ENCODE measurements at regions not wholly inside any gene's neighbourhood (a gene's known extent, or its start where the extent isn't known, plus 50 kb on each side); places are given as distances from the start of the nearest gene placed in this dataset.
A peak's percentile ranks its signal among the peaks of the same experiment; 100 is the strongest.
"Not testable (repeated sequence)": the region's sequence is repeated elsewhere in the genome, so short reads cannot be mapped to it uniquely, and the experiment has no call there.

- FAIRE-seq, result no peak
Observed at GRCh38 chr21:27525780-27526179, 558.9 kb upstream of the ADAMTS5 start.

DNA sequence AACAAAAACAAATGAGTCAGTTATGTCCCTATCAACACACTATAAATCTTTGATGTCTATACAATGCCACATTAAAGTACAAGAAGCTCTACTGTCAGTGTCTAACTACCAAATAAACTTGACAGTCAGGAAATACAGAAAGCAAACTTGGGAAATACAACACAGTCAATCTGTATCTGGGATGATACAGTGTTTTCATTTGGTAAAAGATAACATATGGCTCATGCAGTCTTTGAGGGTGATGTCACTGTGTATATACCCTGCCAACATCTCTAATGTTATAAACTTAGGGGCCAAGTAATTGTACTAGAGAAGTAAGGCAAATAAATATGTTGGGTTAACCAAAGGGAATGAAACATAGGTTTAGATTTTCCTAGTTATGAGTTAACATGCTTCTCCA lies 552.5 kb upstream of the ADAMTS5 start:
- no peak for FAIRE-seq

DNA sequence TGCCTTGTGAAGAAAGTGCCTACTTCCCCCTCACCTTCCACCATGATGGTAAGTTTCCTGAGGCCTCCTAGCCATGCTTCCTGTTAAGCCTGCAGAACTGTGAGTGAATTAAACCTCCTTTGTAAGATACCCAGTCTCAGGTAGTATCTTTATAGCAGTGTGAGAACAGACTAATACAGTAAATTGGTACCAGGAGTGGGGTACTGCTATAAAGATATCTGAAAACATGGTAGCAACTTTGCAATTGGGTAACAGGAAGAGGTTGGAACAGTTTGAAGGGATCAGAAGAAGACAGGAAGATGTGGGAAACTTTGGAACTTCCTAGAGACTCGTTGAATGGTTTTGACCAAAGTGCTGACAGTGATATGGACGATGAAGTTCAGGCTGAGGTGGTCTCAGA lies 550.3 kb upstream of the ADAMTS5 start:
- not testable (repeated sequence) for FAIRE-seq

GRCh38 chr21:27515676-27516075 lies 548.8 kb upstream of the ADAMTS5 start:
- no peak for FAIRE-seq

DNA sequence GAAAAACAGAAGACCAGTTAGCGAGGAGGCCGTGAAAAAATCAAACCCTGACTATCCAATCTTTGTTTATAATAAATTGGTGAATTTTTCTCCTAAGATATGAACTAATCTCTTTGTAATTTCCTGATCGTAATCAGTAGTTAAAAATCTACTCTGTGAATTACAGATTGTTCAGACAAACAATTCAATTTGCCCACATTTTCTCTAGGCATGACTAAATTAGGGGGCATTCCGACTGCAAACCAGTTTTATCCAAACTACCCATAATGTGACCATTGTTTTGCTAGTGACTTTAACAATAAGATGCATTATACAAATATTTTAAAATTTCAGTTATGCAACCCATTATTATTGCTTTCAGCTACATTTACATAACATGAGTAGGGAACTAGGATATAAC lies 546.9 kb upstream of the ADAMTS5 start:
- no peak for FAIRE-seq

DNA sequence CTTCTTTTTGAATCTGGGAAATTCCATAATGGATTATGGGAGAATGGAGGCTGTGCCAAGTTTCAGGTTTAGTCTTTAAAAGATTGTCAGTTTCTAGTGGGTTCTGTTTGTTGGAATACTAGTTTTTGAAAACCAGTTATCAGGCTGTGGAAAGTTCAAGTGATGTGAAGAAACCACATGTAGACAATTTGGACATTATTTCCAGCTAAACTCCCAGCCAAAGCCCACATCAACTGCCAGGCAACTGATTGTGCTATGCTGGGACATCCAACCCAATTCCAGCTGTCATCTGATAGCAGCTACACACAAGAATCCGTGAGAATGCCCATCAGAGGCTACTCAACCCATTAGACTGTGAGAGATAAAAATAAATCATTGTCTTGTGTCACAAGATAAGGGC lies 546.1 kb upstream of the ADAMTS5 start:
- FAIRE-seq, result no peak

- no peak for FAIRE-seq
Observed at GRCh38 chr21:27511233-27511632, 544.3 kb upstream of the ADAMTS5 start.

DNA sequence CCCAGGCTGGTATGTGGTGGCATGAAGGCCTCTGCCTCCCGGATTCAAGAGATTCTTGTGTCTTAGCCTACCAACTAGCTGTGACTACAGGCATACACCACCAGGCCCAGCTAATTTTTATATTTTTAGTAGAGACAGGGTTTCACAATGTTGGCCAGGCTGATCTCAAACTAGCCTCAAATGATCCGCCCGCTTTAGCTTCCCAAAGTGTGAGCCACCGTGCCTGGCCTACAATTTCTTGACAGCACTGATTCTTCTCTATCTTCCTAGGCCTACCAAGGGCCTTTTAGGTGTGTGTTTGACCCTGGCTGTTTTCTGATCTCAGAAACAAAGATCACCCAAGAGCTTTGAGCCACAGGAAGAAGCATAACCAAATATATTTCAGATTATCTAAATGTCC lies 540.8 kb upstream of the ADAMTS5 start:
- no peak for FAIRE-seq

DNA sequence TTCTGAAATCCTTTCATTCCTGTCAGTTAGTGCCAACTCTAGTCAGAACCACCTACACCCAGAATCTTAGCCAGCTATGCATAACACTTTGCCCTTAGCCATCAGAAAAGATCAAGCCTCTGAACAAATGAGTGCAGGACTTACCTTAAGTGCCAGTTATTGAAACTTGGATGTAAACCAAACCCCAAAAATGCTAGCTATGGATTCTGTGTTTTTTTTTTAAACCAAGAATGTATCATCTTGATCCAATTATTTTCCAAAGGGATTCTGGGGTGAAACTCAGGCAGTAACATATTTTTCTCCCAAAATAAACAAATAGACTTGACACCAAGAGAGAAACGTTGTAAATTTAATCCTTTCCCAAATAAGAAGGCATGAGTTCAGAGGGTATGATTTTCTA lies 538.6 kb upstream of the ADAMTS5 start:
- FAIRE-seq, result no peak

DNA sequence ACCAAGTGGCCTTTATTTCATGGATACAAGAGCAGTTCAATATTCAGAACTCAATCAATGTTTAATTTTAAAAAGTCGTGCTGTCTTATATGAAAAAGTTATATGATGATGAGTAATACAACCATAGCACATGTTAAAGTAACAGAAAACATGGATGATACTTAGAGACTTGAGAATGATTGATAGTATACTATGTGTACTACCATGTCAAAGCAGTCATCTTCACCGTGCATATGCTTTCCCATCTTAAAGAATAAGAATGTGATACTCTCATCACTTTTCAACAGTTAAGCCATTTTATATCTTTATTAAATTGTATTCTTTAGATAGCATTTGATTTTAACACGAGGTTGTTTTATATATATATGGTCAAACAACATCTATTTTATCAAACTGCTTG lies 535.9 kb upstream of the ADAMTS5 start:
- FAIRE-seq, result no peak

DNA sequence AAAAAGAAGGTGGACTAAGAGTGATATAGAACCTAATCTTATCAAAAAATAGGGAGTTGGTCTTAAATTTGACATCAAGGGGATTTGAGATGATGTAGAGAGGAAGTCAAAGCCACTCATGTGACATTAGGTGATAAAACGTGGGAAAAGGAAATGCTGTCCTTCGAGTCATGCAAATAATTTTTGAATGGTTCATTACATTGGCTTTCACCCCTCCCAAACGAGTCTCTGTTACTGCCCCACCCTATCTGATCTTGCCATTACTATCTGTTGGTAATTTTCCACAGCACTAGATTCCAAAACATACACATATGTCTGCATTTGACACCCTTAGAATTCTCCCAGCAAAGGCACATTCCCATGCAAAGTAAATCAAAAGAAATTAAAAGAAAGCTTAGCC lies 531.1 kb upstream of the ADAMTS5 start:
- FAIRE-seq, result no peak

GRCh38 chr21:27495836-27496235 lies 528.9 kb upstream of the ADAMTS5 start:
- FAIRE-seq, result no peak

GRCh38 chr21:27493542-27493941 lies 526.7 kb upstream of the ADAMTS5 start:
- FAIRE-seq, result no peak

DNA sequence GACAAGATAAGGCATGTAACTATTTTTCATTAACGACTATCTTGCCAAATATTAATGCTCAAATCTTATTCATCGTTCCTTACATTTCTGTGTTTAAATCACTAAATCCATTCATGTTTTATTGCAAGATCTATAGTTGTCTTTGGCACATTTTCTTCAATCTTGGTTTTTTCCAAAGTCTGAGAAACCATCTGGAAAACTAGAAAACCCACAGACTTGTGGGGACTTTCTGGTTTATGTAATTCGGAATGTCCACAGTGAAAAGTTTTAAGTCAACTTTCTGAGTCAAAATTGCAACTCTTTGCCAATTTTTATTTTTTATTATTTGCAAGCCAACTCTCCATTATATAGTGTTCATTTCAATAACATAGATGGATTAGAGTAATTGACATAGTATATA lies 520.8 kb upstream of the ADAMTS5 start:
- no peak for FAIRE-seq

GRCh38 chr21:27480841-27481261 lies 514.0 kb upstream of the ADAMTS5 start:
- FAIRE-seq, result no peak

GRCh38 chr21:27477296-27477695 lies 510.4 kb upstream of the ADAMTS5 start:
- FAIRE-seq, result peak; percentile 36

GRCh38 chr21:27476696-27477095 lies 509.8 kb upstream of the ADAMTS5 start:
- FAIRE-seq, result peak; percentile 88

DNA sequence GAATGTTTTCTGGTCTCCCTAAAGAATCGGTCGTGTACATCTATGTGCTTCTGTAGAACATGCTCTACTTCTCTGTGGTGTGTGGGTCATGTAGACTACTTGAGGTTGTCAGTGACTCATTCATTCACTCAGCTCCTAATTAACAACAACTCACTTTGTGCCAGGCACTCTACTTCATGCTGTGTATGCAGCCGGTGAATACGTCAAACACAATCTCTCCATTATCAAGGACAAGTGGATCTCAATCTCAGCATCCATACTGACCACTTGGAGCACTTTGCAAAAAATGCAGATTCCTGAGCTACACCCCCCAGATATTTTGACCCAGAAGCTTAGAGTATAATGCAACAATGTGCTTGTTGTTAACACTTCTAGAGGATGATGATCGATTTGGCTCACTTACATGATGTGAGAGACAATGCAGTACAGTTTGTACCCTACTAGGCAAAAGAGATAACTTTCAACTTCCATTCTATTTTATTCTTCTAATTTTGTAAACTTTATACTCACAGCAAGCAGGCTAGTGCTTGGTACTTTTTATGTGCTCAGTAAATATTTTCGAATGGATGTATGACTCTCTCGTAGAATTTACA lies 508.6 kb upstream of the ADAMTS5 start:
- FAIRE-seq, result no peak

- no peak for FAIRE-seq
Observed at GRCh38 chr21:27467366-27467765, 500.5 kb upstream of the ADAMTS5 start.

DNA sequence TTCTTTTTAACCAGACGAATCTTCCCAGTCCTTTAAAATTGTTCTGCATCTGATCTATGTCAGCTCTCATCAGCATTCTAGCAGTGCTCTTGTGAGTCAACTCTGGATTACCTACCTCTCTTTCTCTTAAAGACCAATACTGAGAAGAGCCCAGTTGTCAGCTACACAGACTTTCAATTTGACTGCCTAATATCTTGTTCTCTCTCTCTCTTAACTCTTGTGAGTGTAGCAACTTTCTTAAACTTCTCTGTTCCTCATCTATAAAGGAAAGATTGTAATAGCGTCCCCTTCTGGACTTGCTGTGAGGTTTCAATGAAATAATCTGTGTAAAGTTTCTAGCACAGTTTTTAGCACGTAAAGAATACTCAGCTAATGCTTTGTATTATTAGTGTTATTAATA lies 499.3 kb upstream of the ADAMTS5 start:
- FAIRE-seq, result no peak

DNA sequence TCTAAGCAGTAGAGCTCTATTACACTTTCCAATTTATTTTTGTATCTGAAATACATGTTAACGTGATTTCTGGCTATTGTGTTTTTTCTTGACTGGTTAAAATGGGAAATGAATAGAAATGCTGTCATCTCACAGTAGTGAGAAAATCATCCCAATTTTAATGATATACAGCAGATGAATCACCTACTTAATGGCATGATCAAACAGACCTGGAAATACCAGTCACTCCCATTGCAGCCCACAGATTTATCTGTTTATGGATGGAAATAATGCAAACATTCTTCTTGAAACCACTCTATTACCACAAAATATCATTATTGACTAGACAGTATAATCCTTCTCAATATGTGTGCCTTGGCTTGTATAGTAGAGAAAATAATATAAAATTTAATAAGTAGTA lies 497.8 kb upstream of the ADAMTS5 start:
- FAIRE-seq, result peak; percentile 17

DNA sequence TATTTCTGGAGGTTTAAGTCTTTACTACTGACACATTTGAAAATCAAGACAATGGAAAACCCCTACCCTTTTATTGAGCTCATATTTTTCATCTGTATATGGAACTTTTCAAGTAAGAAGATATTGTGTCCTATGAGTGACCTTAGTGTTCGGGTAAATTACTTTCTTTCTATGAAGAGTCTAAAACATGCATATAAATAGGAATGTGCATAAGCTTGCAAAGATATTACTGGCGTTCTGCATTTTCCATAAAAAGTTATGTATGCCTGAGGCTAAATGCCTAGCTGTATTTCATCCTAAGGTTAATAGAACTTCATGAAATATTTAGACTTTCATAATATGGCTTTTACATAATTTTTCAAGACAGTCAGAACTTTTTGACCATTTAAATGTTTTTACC lies 495.8 kb upstream of the ADAMTS5 start:
- peak; percentile 55 for FAIRE-seq

- no peak for FAIRE-seq
Observed at GRCh38 chr21:27454234-27454633, 487.3 kb upstream of the ADAMTS5 start.

- FAIRE-seq, result peak; percentile 45
Observed at GRCh38 chr21:27451116-27451515, 484.2 kb upstream of the ADAMTS5 start.

DNA sequence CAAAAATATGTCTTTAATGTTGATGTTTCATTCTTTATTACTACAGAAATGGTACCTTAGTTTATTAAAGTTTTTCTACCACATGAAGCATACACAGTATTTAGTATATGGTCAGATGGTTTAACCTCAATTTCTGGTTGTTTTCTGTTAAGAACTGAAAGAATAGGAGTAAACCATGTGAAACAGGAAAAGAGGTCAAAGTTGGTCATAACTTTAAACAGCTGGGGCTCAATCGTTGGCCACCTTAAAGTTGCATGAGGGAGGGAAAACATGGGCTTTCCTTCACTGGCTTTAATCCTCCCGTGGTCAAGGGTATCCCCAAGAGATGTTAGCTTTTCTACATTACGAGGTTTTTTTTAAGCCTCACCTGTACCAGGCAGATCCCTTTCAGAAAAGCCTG lies 483.3 kb upstream of the ADAMTS5 start:
- no peak for FAIRE-seq

- FAIRE-seq, result peak; percentile 100
Observed at GRCh38 chr21:27448960-27449359, 482.1 kb upstream of the ADAMTS5 start.

Measured in islet of Langerhans (tissue), 1 donor.